K562 (cell line): ENCODE measurements at regions not wholly inside any gene's neighbourhood (a gene's known extent, or its start where the extent isn't known, plus 50 kb on each side); places are given as distances from the start of the nearest gene placed in this dataset.
A peak's percentile ranks its signal among the peaks of the same experiment; 100 is the strongest.

Experiments
- ATAC-seq: fragments of 200-7000 bp; cut with Tn5 transposase; 3 replicates; pipeline ENCODE4 v1.9.1; 2020; ENCODE audit warnings: moderate library complexity
- BruUV-seq: library from RNA; stranded (reverse); fragments of 400-500 nt; replicated peaks from 2 replicates; lab custom pipeline; 2021; lab: Mats Ljungman, UMichigan
- CTCF ChIA-PET: fragments of 300-600 bp; formaldehyde crosslinking; extraction: SDS; loops from one replicate; lab custom pipeline; 2021; ENCODE audit warnings: low intra/inter-chr PET ratio; lab: Yijun Ruan, JAX
- POLR2A ChIA-PET: fragments of 300-600, 350-650 bp; sonication (Branson Sonifier 250); formaldehyde crosslinking; extraction: SDS; loops from one replicate; lab custom pipeline; 2021; ENCODE audit warnings: antibody characterized with exemption, inconsistent platforms; lab: Yijun Ruan, JAX
- DNase-seq, 4 experiments: peaks; one replicate each; pipeline versions ENCODE4 v3.0.0 to v3.0.0-alpha.2; 2011 to 2018; ENCODE audit warnings: low spot score in 3 of 4, mixed read lengths in 3 of 4; ENCODE audit errors: extremely low read depth in 1 of 4
- FAIRE-seq: peaks from 2 replicates; lab custom pipeline; 2011; peaks lifted over from hg19 to GRCh38; lab: Jason Lieb, UNC
- H2AFZ ChIP-seq: 2 replicates; pipeline ENCODE4 v1.6.0; 2011; ENCODE audit warnings: low read depth, low read length, control low read depth, inconsistent platforms
- H3K27ac ChIP-seq: fragments of 200-600 bp; 3 replicates; pipeline ENCODE4 v1.8.0; 2011; ENCODE audit warnings: low read depth, mild to moderate bottlenecking, control low read depth, inconsistent platforms, low read length, moderate library complexity, mixed read lengths; ENCODE audit errors: extremely low read depth
- H3K27me3 ChIP-seq, 2 experiments: fragments of 300-600 bp in 1 of 2; 2 replicates in 1 of 2; 3 replicates in 1 of 2; pipeline versions ENCODE4 v1.6.0 to v1.8.0; 2011; ENCODE audit warnings: inconsistent platforms in 2 of 2, low read length in 2 of 2, mild to moderate bottlenecking in 1 of 2, mixed read lengths in 1 of 2, moderate library complexity in 1 of 2; ENCODE audit not compliant: control insufficient read depth in 2 of 2, insufficient read depth in 2 of 2
- H3K36me3 ChIP-seq: fragments of 300-600 bp; 3 replicates; pipeline ENCODE4 v1.8.0; 2011; ENCODE audit warnings: mild to moderate bottlenecking, low read length, inconsistent platforms; ENCODE audit not compliant: control insufficient read depth, insufficient read depth
- H3K4me1 ChIP-seq, 2 experiments: fragments of 200-600 bp in 1 of 2; replicated peaks in 1 of 2; 2 replicates in 1 of 2; 3 replicates in 1 of 2; pipeline versions ENCODE4 v1.5.1 to v1.8.0; 2011; ENCODE audit warnings: inconsistent platforms in 2 of 2, low read length in 2 of 2, mild to moderate bottlenecking in 1 of 2, mixed read lengths in 1 of 2, moderate library complexity in 1 of 2; ENCODE audit not compliant: control insufficient read depth in 2 of 2, insufficient read depth in 2 of 2
- H3K4me2 ChIP-seq: 2 replicates; pipeline ENCODE4 v1.6.1; 2011; ENCODE audit warnings: low read length, control low read depth, inconsistent platforms, mixed read lengths; ENCODE audit not compliant: insufficient read depth
- H3K4me3 ChIP-seq: fragments of 200-600 bp; sonication (generic), shearing (Covaris generic); 2 replicates; pipeline ENCODE4 v1.5.1; 2016; ENCODE audit warnings: control low read depth, inconsistent platforms
- H3K79me2 ChIP-seq: fragments of 200-600 bp; 3 replicates; pipeline ENCODE4 v1.8.0; 2011; ENCODE audit warnings: low read length, inconsistent platforms; ENCODE audit not compliant: control insufficient read depth, insufficient read depth
- H3K9ac ChIP-seq, 2 experiments: 2 replicates each; pipeline versions ENCODE4 v1.6.0 to v1.6.1; 2011; ENCODE audit warnings: low read depth in 2 of 2, low read length in 2 of 2, control low read depth in 1 of 2, inconsistent platforms in 1 of 2, mild to moderate bottlenecking in 1 of 2, mixed read lengths in 1 of 2; ENCODE audit not compliant: insufficient read depth in 1 of 2
- H3K9me1 ChIP-seq: one replicate; pipeline ENCODE4 v1.6.0; 2011; ENCODE audit warnings: inconsistent platforms, mild to moderate bottlenecking, low read length, moderate library complexity; ENCODE audit not compliant: control insufficient read depth, insufficient read depth
- H3K9me3 ChIP-seq: replicated peaks from 2 replicates; pipeline ENCODE4 v1.5.1; 2011; ENCODE audit warnings: low read depth, low read length, inconsistent platforms; ENCODE audit not compliant: control insufficient read depth, insufficient read depth
- H4K20me1 ChIP-seq: replicated peaks from 2 replicates; pipeline ENCODE4 v1.6.1; 2011; ENCODE audit warnings: low read length, inconsistent platforms, mixed read lengths; ENCODE audit not compliant: control insufficient read depth, insufficient read depth
- BCOR ChIP-seq: fragments of 450-650 bp; IDR thresholded peaks from 2 replicates; pipeline ENCODE4 v1.6.1; 2016
- CLOCK ChIP-seq: fragments of 250-450 bp; sonication (Bioruptor Pico); IDR thresholded peaks from 2 replicates; pipeline ENCODE4 v1.4.0; 2020; ENCODE audit warnings: mild to moderate bottlenecking, moderate library complexity, borderline replicate concordance
- E4F1 ChIP-seq: fragments of 250-450 bp; sonication (Bioruptor Pico); IDR thresholded peaks from 2 replicates; pipeline ENCODE4 v1.5.0; 2021; ENCODE audit warnings: mild to moderate bottlenecking, borderline replicate concordance
- EGR1 ChIP-seq: fragments of 450-650 bp; conservative IDR thresholded peaks from 2 replicates; pipeline ENCODE4 v1.6.1; 2017; ENCODE audit warnings: mild to moderate bottlenecking
- MEIS2 ChIP-seq: fragments of 450-650 bp; IDR thresholded peaks from 2 replicates; pipeline ENCODE4 v1.6.1; 2014; ENCODE audit warnings: mild to moderate bottlenecking; ENCODE audit not compliant: partially characterized antibody
- POLR3A ChIP-seq: IDR thresholded peaks from 2 replicates; pipeline ENCODE4 v1.6.1; 2011; ENCODE audit warnings: borderline replicate concordance, mild to moderate bottlenecking, moderate library complexity; ENCODE audit not compliant: insufficient read length, insufficient read depth; ENCODE audit errors: extremely low read depth
- RBM14 ChIP-seq: fragments of 200-400 bp; formaldehyde crosslinking; IDR thresholded peaks from 2 replicates; pipeline ENCODE4 v1.6.1; 2018; ENCODE audit warnings: low read depth, mild to moderate bottlenecking, low read length, moderate library complexity, borderline replicate concordance; ENCODE audit not compliant: insufficient read depth
- SAFB ChIP-seq: fragments of 200-400 bp; formaldehyde crosslinking; IDR thresholded peaks from 2 replicates; pipeline ENCODE4 v1.6.1; 2017; ENCODE audit warnings: low read depth, low read length, borderline replicate concordance
- ZKSCAN3 ChIP-seq: fragments of 250-450 bp; sonication (Bioruptor Pico); IDR thresholded peaks from 2 replicates; pipeline ENCODE4 v1.4.0; 2020
- in situ Hi-C: fragments of 300-500 bp; cut with MboI; formaldehyde crosslinking; loops from 4 replicates; pipeline ENCODE4 v1.15.0; 2018; ENCODE audit warnings: inconsistent platforms, mixed read lengths
- intact Hi-C: fragments of 100-400 bp; cut with micrococcal nuclease; formaldehyde crosslinking; loops from 2 replicates; pipeline ENCODE4 v1.14.2; 2022
- TF ChIP-seq, protein P1 (sequence below): fragments of 450-650 bp; IDR thresholded peaks from 2 replicates; pipeline ENCODE4 v1.6.1; 2016
- TF ChIP-seq, protein P2 (sequence below): fragments of 250-450 bp; sonication (Bioruptor Pico); IDR thresholded peaks from 2 replicates; pipeline ENCODE4 v1.5.0; 2021; ENCODE audit warnings: mild to moderate bottlenecking, moderate library complexity

- no peak for TF ChIP-seq E4F1 (CRISPR knock-in tag)
- TF ChIP-seq, all 486 proteins: peak for 0
Measured at GRCh38 chr3:187906920-187907319, 161.7 kb upstream of the BCL6 start (continued).

DNA sequence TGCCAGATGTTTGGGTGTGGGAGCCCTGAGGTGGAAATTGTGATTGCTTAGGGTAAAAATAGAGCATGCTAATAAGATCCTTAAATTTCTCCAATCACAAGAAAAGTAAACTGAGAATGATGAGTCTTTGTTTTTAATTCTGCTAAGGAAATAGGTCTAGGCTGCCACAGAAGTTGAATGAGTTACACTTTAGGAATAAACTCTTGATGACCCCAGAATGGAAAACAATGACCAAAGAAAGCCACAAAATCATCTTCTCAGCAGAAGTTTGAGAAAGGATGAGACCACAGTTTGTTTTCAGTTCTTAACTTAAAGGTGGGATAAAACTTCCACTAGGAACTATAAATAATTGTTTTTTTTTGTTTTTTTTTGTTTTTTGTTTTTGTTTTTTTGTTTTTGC, 164.6 kb upstream of the BCL6 start:
- Histone ChIP-seq H2AFZ (no peak overlapping the region), H3K27ac (no peak overlapping the region), H4K20me1 (no peaks in the 10 kb centered on the region), H3K4me2 (no peak overlapping the region), H3K27me3 (no peaks in the 10 kb centered on the region; a peak in 1 of 5 replicates), H3K36me3 (no peaks in the 10 kb centered on the region), H3K9me1 (no peaks in the 10 kb centered on the region), H3K9me3 (no peaks in the 10 kb centered on the region), H3K79me2 (no peaks in the 10 kb centered on the region), H3K9ac (no peak overlapping the region), H3K4me3 (no peak overlapping the region), H3K4me1 (no peaks in the 10 kb centered on the region)
- ChIA-PET CTCF (no interaction called here), POLR2A (no interaction called here)
- ATAC-seq (no peak), FAIRE-seq (peak; percentile 11), DNase-seq (no peak)
- TF ChIP-seq MEIS2, result no peak
- TF ChIP-seq, protein P1, sequence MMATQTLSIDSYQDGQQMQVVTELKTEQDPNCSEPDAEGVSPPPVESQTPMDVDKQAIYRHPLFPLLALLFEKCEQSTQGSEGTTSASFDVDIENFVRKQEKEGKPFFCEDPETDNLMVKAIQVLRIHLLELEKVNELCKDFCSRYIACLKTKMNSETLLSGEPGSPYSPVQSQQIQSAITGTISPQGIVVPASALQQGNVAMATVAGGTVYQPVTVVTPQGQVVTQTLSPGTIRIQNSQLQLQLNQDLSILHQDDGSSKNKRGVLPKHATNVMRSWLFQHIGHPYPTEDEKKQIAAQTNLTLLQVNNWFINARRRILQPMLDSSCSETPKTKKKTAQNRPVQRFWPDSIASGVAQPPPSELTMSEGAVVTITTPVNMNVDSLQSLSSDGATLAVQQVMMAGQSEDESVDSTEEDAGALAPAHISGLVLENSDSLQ, result no peak
- TF ChIP-seq RBM14, result no peak
- TF ChIP-seq ZKSCAN3 (CRISPR knock-in tag), result no peak
- no peak for TF ChIP-seq EGR1
- TF ChIP-seq POLR3A, result no peak
- no peak for TF ChIP-seq CLOCK (CRISPR knock-in tag)
- TF ChIP-seq SAFB, result no peak
- TF ChIP-seq, protein P2, sequence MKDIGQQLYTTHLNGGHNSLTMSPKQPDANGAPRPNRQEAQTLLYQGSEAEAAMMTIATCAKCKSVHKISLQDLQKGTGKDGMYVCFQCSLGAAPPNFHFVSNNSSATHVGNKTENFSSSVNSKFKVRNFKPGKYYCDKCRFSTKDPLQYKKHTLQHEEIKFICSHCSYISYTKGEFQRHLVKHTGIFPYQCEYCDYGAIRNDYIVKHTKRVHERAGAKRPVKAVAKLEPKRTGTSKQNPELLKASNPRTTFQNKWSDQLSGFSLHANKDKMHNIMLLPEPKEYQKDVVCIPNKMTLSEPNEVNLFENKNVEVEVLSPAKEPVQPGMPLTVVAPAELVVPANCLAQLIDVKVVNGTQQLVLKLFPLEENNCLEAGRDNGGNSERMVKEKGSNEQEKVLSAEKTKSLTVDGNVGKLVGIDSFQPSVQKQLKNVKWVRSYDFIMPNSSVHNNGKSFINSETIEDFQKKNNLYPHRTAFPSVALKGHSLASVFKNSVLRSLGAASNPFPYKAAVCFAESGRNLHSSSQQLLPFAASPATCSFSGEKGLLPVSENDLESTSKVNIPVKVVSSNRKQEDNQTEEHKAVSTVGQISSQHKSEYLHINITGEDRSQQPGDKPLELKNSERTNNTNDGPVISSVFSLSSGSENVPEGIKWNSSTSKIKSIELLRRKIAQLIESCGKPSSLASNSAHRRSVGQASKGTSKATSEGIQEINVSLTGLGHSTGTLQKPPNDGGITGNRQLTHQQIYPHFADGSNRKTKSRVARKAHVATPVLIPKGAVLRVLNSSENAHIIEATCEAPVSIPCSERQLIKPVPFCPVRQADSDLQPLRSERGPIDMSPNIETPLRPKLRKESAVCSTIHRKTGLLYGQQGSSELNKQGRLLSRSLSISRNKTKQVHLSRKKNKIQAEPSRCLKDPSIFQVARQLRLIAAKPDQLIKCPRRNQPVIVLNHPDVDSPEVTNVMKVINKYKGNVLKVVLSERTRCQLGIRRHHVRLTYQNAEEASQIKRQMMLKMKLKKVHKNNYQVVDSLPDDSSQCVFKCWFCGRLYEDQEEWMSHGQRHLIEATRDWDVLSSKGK (CRISPR knock-in tag), result no peak
- TF ChIP-seq BCOR, result no peak
- in situ Hi-C loops (no loop called here), intact Hi-C loops (loop anchor here (10.0 kb wide), 1 partner anchor 165 kb away; the partner anchor contains the start of gene BCL6)
- no TSS peak for BruUV-seq
